T-cell (primary cell): ENCODE measurements at regions not wholly inside any gene's neighbourhood (a gene's known extent, or its start where the extent isn't known, plus 50 kb on each side); places are given as distances from the start of the nearest gene placed in this dataset.

Experiments used
- ATAC-seq, 4 experiments: fragments of 200-7000 bp in 3 of 4; fragments of 150-1000 bp in 1 of 4; cut with Tn5 transposase; replicated peaks in 1 of 4; 1 replicate in 3 of 4; 2 replicates in 1 of 4; pipeline ENCODE4 v1.10.0; 2021; ENCODE audit warnings: moderate library complexity in 3 of 4, mild to moderate bottlenecking in 2 of 4, moderate number of reproducible peaks in 1 of 4
- CTCF ChIA-PET, 2 donors: fragments of 300-600 bp; sonication (Branson Sonifier 250); formaldehyde crosslinking; loops; one replicate each; lab custom pipeline; 2022; ENCODE audit warnings: antibody characterized with exemption in 2 of 2; lab: Charles Lee
- POLR2A ChIA-PET, 2 donors: fragments of 300-600 bp; sonication (Branson Sonifier 250); formaldehyde crosslinking; loops; one replicate each; lab custom pipeline; 2022; ENCODE audit warnings: antibody characterized with exemption in 2 of 2; lab: Charles Lee
- DNase-seq, 35 experiments: peaks; one replicate each; pipeline versions ENCODE4 v3.0.0 to v3.0.0-alpha.2; 2013 to 2023
- H3K27ac ChIP-seq: one replicate; pipeline ENCODE4 v1.5.1; 2013; ENCODE audit warnings: low read length
- H3K27me3 ChIP-seq, 2 experiments: replicated peaks in 1 of 2; 1 replicate in 1 of 2; 2 replicates in 1 of 2; pipeline versions ENCODE4 v1.6.1 to v1.7.0; 2013; ENCODE audit warnings: low read length in 1 of 2, mixed read lengths in 1 of 2; ENCODE audit not compliant: control insufficient read depth in 2 of 2, insufficient read depth in 2 of 2; ENCODE audit errors: extremely low read depth in 1 of 2
- H3K36me3 ChIP-seq, 2 donors: 1 replicate in 1 of 2; 2 replicates in 1 of 2; pipeline versions ENCODE4 v1.6.1 to v1.7.0; 2013; ENCODE audit warnings: low read length in 1 of 2; ENCODE audit not compliant: control insufficient read depth in 2 of 2, insufficient read depth in 1 of 2; ENCODE audit errors: extremely low read depth in 1 of 2
- H3K4me1 ChIP-seq, 2 experiments: 1 replicate in 1 of 2; 2 replicates in 1 of 2; pipeline versions ENCODE4 v1.6.1 to v1.7.0; 2013; ENCODE audit warnings: low read length in 2 of 2, mixed read lengths in 1 of 2; ENCODE audit not compliant: insufficient read depth in 2 of 2, control insufficient read depth in 1 of 2; ENCODE audit errors: extremely low read depth in 1 of 2
- H3K4me3 ChIP-seq, 2 donors: 1 replicate in 1 of 2; 2 replicates in 1 of 2; pipeline versions ENCODE4 v1.5.1 to v1.7.0; 2013; ENCODE audit warnings: mild to moderate bottlenecking in 2 of 2, low read length in 1 of 2, moderate library complexity in 1 of 2; ENCODE audit not compliant: control insufficient read depth in 1 of 2; ENCODE audit errors: extremely low read depth in 1 of 2
- H3K9me3 ChIP-seq: 2 replicates; pipeline ENCODE4 v1.7.0; 2013
- H3K27ac Mint-ChIP-seq, 2 donors: one replicate each; pipeline ENCODE4 v1.8.0; 2020 to 2021; ENCODE audit warnings: mild to moderate bottlenecking in 2 of 2, mixed read lengths in 2 of 2
- H3K27me3 Mint-ChIP-seq, 2 donors: one replicate each; pipeline ENCODE4 v1.8.0; 2021 to 2022; ENCODE audit warnings: mixed read lengths in 2 of 2
- H3K36me3 Mint-ChIP-seq: one replicate; pipeline ENCODE4 v1.8.0; 2021; ENCODE audit warnings: mixed read lengths
- H3K4me1 Mint-ChIP-seq, 3 donors: one replicate each; pipeline ENCODE4 v1.8.0; 2020 to 2022; ENCODE audit warnings: mixed read lengths in 3 of 3, mild to moderate bottlenecking in 1 of 3
- H3K4me3 Mint-ChIP-seq, 3 donors: one replicate each; pipeline ENCODE4 v1.8.0; 2020 to 2022; ENCODE audit warnings: mild to moderate bottlenecking in 3 of 3, mixed read lengths in 3 of 3, moderate library complexity in 3 of 3
- H3K9me3 Mint-ChIP-seq, 3 donors: one replicate each; pipeline ENCODE4 v1.8.0; 2020 to 2022; ENCODE audit warnings: mixed read lengths in 3 of 3
- WGBS: methylation state at CpG from one replicate; pipeline ENCODE4 v1.1.5; 2013; ENCODE audit warnings: missing lambda C conversion rate; ENCODE audit not compliant: insufficient coverage; 5-methylcytosine and 5-hydroxymethylcytosine counted together

DNA sequence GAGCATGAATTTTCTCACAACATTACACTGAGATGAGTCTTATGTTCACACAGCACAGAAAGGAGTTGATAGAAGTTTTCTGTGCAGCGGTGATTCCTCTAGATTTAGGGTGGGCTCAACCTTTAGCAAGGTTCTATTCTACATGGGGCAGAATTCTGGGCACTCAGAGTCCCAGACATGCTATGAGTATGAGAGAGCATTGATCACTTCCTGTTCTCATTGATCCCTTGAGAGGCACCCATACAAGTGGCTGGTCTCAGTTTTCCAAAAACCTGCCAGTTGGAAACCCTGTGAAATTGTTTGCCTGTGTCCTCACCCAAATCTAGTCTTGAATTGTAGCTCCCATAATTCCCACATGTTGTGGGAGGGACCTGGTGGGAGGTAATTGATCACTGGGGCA lies 112.5 kb upstream of the NR2F2 start:
- DNase-seq (no peak), ATAC-seq (no peak)
- Mint-ChIP-seq H3K4me1 (no peaks in the 10 kb centered on the region), H3K9me3 (peaks cover 0 to 5% (median 0%) of the 10 kb centered on the region in 3 donors), H3K4me3 (no peak overlapping the region), H3K27ac (no peak overlapping the region), H3K36me3 (no peaks in the 10 kb centered on the region), H3K27me3 (peaks cover 4 to 15% of the 10 kb centered on the region in 2 donors)
- no CpG with 5 or more reads among the region's 1 CpG for whole genome bisulfite sequencing
- no peaks in the 10 kb centered on the region for H3K36me3 ChIP-seq
- H3K9me3 ChIP-seq: no peaks in the 10 kb centered on the region
- no peak overlapping the region for H3K27ac ChIP-seq
- H3K4me1 ChIP-seq: no peaks in the 10 kb centered on the region
- POLR2A ChIA-PET: no interaction called here
- CTCF ChIA-PET: no interaction called here
- H3K27me3 ChIP-seq: no peaks in the 10 kb centered on the region
- no peak overlapping the region for H3K4me3 ChIP-seq

DNA sequence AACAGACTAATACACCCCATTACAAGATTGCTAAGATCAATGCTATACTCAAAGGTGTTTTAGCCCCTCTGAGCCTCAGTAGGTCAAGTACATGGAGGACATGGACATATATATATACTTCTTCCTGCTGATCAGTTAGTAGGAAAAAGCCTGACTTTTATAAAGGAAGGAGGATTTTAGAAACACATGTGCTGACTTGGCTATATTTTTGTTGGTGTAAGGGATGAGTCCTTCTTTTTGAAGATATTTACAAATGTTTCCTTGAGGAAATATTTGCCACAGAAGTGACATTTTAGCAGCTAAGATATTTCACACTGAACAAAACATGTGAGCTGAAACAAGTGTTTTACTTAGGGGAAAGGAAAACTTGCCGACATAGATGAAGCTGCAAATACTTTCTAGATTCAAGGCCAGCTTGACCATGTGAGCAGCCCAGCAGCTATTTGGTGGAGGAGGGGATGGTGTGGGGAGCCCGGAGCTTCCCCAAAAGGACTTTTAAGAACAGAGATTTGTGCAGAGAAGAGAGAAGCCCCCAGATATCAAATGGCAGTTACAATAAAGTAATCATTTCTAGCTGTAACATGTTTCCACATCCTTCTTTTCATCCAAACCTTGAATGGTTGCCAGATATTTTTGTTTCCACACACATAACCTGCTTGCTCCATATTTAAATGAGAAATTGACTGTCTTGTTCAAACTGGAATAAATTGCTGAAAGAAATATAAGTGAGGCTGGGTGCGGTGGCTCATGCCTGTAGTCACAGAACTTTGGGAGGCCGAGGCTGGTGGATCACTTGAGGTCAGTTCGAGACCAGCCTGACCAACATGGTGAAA lies 111.7 kb upstream of the NR2F2 start:
- Histone ChIP-seq H3K4me3 (no peak overlapping the region), H3K4me1 (no peaks in the 10 kb centered on the region), H3K27me3 (no peaks in the 10 kb centered on the region), H3K9me3 (no peaks in the 10 kb centered on the region), H3K36me3 (no peaks in the 10 kb centered on the region), H3K27ac (no peak overlapping the region)
- no peak for DNase-seq
- no peak overlapping the region for H3K27ac Mint-ChIP-seq
- H3K36me3 Mint-ChIP-seq: no peaks in the 10 kb centered on the region
- POLR2A ChIA-PET: no interaction called here
- CTCF ChIA-PET: no interaction called here
- H3K4me3 Mint-ChIP-seq: no peak overlapping the region
- peaks cover 4 to 23% of the 10 kb centered on the region in 2 donors for H3K27me3 Mint-ChIP-seq
- H3K9me3 Mint-ChIP-seq: peaks cover 0 to 5% (median 0%) of the 10 kb centered on the region in 3 donors
- ATAC-seq: no peak
- no peaks in the 10 kb centered on the region for H3K4me1 Mint-ChIP-seq
- 100% methylated on average over 2 of the region's 5 CpGs for WGBS

DNA sequence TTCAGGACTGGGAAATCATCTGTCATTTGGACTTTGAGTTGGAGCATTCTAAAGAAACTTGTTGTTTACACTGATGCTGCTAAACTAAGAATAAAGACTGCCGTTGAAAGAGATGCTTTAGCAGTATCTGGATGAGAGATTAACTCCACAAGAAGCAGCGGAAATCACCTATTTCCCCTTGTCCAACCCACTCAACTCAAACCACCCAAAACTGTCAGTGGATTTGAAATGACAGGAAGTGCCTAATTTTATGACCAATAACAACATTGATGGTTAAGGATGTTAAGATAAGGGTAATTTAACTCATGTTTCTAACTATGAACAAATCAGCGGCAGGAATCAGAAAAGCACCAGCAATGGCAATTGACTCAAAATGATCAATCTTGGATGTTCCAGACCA lies 110.8 kb upstream of the NR2F2 start:
- Mint-ChIP-seq H3K4me1 (no peaks in the 10 kb centered on the region), H3K4me3 (no peak overlapping the region), H3K27me3 (peaks cover 4 to 25% of the 10 kb centered on the region in 2 donors), H3K27ac (no peak overlapping the region), H3K36me3 (no peaks in the 10 kb centered on the region), H3K9me3 (peaks cover 0 to 5% (median 0%) of the 10 kb centered on the region in 3 donors)
- DNase-seq: no peak
- no peak overlapping the region for H3K27ac ChIP-seq
- H3K4me1 ChIP-seq: no peaks in the 10 kb centered on the region
- ChIA-PET POLR2A (no interaction called here), CTCF (no interaction called here)
- ATAC-seq: no peak
- no peak overlapping the region for H3K4me3 ChIP-seq
- no peaks in the 10 kb centered on the region for H3K9me3 ChIP-seq
- no peaks in the 10 kb centered on the region for H3K27me3 ChIP-seq
- H3K36me3 ChIP-seq: no peaks in the 10 kb centered on the region
- WGBS: 67% methylated on average over 1 of the region's 3 CpGs

DNA sequence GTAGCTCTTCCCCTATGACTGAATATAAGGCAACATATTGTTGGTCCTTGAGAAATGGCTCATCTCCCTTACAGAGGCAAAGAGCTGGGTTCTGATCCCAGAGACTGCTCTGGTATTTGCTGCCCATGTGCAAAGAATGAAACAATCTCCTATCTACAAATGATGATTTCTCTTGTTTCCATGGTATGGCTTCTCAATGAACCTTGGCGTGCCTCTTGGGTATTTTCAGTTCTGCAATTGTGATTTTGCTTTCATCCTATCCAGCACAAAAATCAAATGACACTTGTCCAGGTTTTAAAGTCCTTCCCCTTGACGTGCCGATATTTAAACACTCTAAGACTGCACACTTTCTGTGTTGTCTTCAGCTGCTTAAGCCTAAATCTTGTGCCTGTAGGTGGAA lies 109.8 kb upstream of the NR2F2 start:
- Mint-ChIP-seq H3K4me3 (no peak overlapping the region), H3K36me3 (no peaks in the 10 kb centered on the region), H3K9me3 (peaks cover 0 to 5% (median 0%) of the 10 kb centered on the region in 3 donors), H3K27ac (no peak overlapping the region), H3K4me1 (no peaks in the 10 kb centered on the region), H3K27me3 (peaks cover 4 to 28% of the 10 kb centered on the region in 2 donors)
- Histone ChIP-seq H3K36me3 (no peaks in the 10 kb centered on the region), H3K27me3 (no peaks in the 10 kb centered on the region), H3K9me3 (no peaks in the 10 kb centered on the region), H3K27ac (no peak overlapping the region), H3K4me3 (no peak overlapping the region), H3K4me1 (no peaks in the 10 kb centered on the region)
- POLR2A ChIA-PET: no interaction called here
- CTCF ChIA-PET: no interaction called here
- ATAC-seq: no peak
- DNase-seq: no peak
- WGBS: no CpG with 5 or more reads among the region's 3 CpGs

DNA sequence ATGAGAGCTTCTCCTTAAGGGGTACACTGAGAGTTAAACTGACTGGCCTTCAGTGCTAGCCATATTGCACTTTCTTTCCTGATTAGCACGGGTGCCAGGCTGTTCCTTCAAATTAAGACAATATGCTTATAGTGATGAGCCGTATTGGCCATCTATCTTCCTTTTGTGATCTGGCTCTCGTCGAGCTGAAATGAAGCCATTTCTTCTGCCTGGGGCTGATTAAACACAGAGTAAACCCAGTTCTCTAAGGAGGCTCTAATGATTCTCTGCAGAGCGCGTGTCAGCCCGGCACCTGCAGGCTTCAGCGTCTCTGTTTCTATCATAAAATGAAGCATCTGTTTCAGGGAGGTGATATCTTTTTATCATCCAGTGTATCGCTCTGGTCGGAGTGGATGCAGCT lies 107.5 kb upstream of the NR2F2 start:
- H3K27me3 Mint-ChIP-seq: peaks cover 4 to 29% of the 10 kb centered on the region in 2 donors
- no peak for DNase-seq
- H3K27ac Mint-ChIP-seq: no peak overlapping the region
- Histone ChIP-seq H3K4me1 (no peaks in the 10 kb centered on the region), H3K36me3 (no peaks in the 10 kb centered on the region), H3K4me3 (no peak overlapping the region), H3K27ac (no peak overlapping the region), H3K27me3 (no peaks in the 10 kb centered on the region), H3K9me3 (no peaks in the 10 kb centered on the region)
- no peaks in the 10 kb centered on the region for H3K4me1 Mint-ChIP-seq
- no peak overlapping the region for H3K4me3 Mint-ChIP-seq
- POLR2A ChIA-PET: no interaction called here
- ATAC-seq: no peak
- H3K36me3 Mint-ChIP-seq: no peaks in the 10 kb centered on the region
- WGBS: 70% methylated on average over 10 of the region's 10 CpGs
- CTCF ChIA-PET: no interaction called here
- H3K9me3 Mint-ChIP-seq: peaks cover 0 to 9% (median 0%) of the 10 kb centered on the region in 3 donors

DNA sequence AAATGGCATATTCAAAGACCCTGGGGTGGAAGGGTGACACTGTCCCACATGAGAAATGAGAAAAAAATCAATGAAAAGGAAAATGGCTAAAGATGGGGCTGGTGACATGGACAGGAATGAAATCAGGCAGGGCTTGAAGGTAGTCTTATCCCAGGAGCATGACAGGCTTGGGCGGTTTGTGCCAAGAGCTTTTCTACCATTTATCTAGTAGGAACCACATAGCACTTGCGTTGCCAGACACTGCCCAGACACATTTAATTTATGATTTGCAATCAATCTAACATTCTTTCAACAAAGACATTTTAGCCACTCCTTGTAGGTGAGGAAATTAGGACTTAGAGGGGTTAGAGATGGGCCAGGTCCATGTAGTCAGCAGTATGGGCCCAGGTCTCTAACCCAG lies 106.6 kb upstream of the NR2F2 start:
- Mint-ChIP-seq H3K36me3 (no peaks in the 10 kb centered on the region), H3K4me1 (no peaks in the 10 kb centered on the region), H3K27me3 (peaks cover 4 to 29% of the 10 kb centered on the region in 2 donors)

More for the DNA sequence above, 106.6 kb upstream of the NR2F2 start:
- ChIA-PET CTCF (interaction anchor here in 1 of 2 donors (0.5 kb wide), 1 partner anchor 253 kb away, joined by 4 read pairs; no protein-coding TSS in a partner anchor), POLR2A (no interaction called here)
- ATAC-seq (no peak), DNase-seq (no peak)
- Histone ChIP-seq H3K4me3 (no peak overlapping the region), H3K27ac (no peak overlapping the region), H3K9me3 (no peaks in the 10 kb centered on the region), H3K27me3 (no peaks in the 10 kb centered on the region), H3K4me1 (no peaks in the 10 kb centered on the region), H3K36me3 (no peaks in the 10 kb centered on the region)
- peaks cover 0 to 9% (median 0%) of the 10 kb centered on the region in 3 donors for H3K9me3 Mint-ChIP-seq
- no peak overlapping the region for H3K27ac Mint-ChIP-seq
- no peak overlapping the region for H3K4me3 Mint-ChIP-seq
- WGBS: no CpG with 5 or more reads among the region's 2 CpGs
